Panc1 (cell line): ENCODE measurements at regions not wholly inside any gene's neighbourhood (a gene's known extent, or its start where the extent isn't known, plus 50 kb on each side); places are given as distances from the start of the nearest gene placed in this dataset.

Experiments
- ATAC-seq: fragments of 200-7000 bp; cut with Tn5 transposase; 2 replicates; pipeline ENCODE4 v1.9.1; 2020; ENCODE audit warnings: mild to moderate bottlenecking, moderate library complexity
- BruUV-seq: library from RNA; stranded (reverse); fragments of 400-500 nt; replicated peaks from 2 replicates; lab custom pipeline; 2021; lab: Mats Ljungman, UMichigan
- CTCF ChIA-PET: fragments of 300-600 bp; sonication (Branson Sonifier 250); formaldehyde crosslinking; loops from one replicate; lab custom pipeline; 2022; ENCODE audit warnings: antibody characterized with exemption; lab: Charles Lee
- POLR2A ChIA-PET: fragments of 300-600 bp; sonication (Branson Sonifier 250); formaldehyde crosslinking; loops from one replicate; lab custom pipeline; 2022; ENCODE audit warnings: antibody characterized with exemption; lab: Charles Lee
- DNase-seq: peaks from one replicate; pipeline ENCODE4 v3.0.0-alpha.2; 2010; ENCODE audit warnings: low read depth, low spot score
- H3K27ac ChIP-seq: 2 replicates; pipeline ENCODE4 v1.5.1; 2011; ENCODE audit warnings: mild to moderate bottlenecking, low read length, inconsistent platforms
- H3K27me3 ChIP-seq: fragments of 200-500 bp; sonication (Bioruptor generic); 2 replicates; pipeline ENCODE4 v1.6.0; 2014; ENCODE audit warnings: low read length, inconsistent platforms; ENCODE audit not compliant: control insufficient read depth, insufficient read depth
- H3K36me3 ChIP-seq: fragments of 200-500 bp; sonication (Bioruptor generic); 2 replicates; pipeline ENCODE4 v1.5.1; 2014; ENCODE audit warnings: inconsistent platforms, mild to moderate bottlenecking, low read length, moderate library complexity; ENCODE audit not compliant: control insufficient read depth, insufficient read depth
- H3K4me1 ChIP-seq: 2 replicates; pipeline ENCODE4 v1.5.1; 2011; ENCODE audit warnings: inconsistent platforms, mild to moderate bottlenecking, low read length, moderate library complexity; ENCODE audit not compliant: control insufficient read depth, insufficient read depth
- H3K4me3 ChIP-seq, 2 experiments: 2 replicates each; pipeline ENCODE4 v1.5.1; 2011 to 2012; ENCODE audit warnings: low read depth in 2 of 2, low read length in 2 of 2, mild to moderate bottlenecking in 2 of 2, inconsistent platforms in 1 of 2, moderate library complexity in 1 of 2
- H3K9me3 ChIP-seq: fragments of 200-500 bp; sonication (Bioruptor generic); 2 replicates; pipeline ENCODE4 v1.5.1; 2014; ENCODE audit warnings: low read depth, mild to moderate bottlenecking, inconsistent platforms, low read length, moderate library complexity; ENCODE audit not compliant: control insufficient read depth, insufficient read depth
- POLR2AphosphoS5 ChIP-seq: IDR thresholded peaks from 2 replicates; pipeline ENCODE4 v1.6.1; 2012; ENCODE audit warnings: mild to moderate bottlenecking, low read depth, low read length, moderate library complexity
- SIN3A ChIP-seq: IDR thresholded peaks from 2 replicates; pipeline ENCODE4 v1.6.1; 2012; ENCODE audit warnings: low read depth, mild to moderate bottlenecking, low read length, moderate library complexity, borderline replicate concordance; ENCODE audit not compliant: insufficient read depth
- TCF7L2 ChIP-seq: IDR thresholded peaks from 2 replicates; pipeline ENCODE4 v1.6.1; 2011; ENCODE audit warnings: mild to moderate bottlenecking, low read depth, low read length, inconsistent platforms
- in situ Hi-C: cut with HindIII; loops from 2 replicates; pipeline ENCODE4 v1.10.0; 2016; ENCODE audit warnings: low sequenced_read_pairs, low pct_unique_long_range_greater_than_20kb
- intact Hi-C: fragments of 100-400 bp; cut with micrococcal nuclease; formaldehyde crosslinking; loops from one replicate; pipeline ENCODE4 v1.10.0; 2022; ENCODE audit not compliant: unreplicated experiment
- TF ChIP-seq, protein P1 (sequence below), 2 experiments: IDR thresholded peaks; 2 replicates each; pipeline ENCODE4 v1.6.1; 2011 to 2012; ENCODE audit warnings: low read depth in 2 of 2, control low read depth in 1 of 2, low read length in 1 of 2, mild to moderate bottlenecking in 1 of 2, moderate library complexity in 1 of 2; ENCODE audit not compliant: insufficient read depth in 1 of 2
- TF ChIP-seq, protein P2 (sequence below): fragments of 450-650 bp; IDR thresholded peaks from 2 replicates; pipeline ENCODE4 v1.5.1; 2017; ENCODE audit warnings: mild to moderate bottlenecking

DNA sequence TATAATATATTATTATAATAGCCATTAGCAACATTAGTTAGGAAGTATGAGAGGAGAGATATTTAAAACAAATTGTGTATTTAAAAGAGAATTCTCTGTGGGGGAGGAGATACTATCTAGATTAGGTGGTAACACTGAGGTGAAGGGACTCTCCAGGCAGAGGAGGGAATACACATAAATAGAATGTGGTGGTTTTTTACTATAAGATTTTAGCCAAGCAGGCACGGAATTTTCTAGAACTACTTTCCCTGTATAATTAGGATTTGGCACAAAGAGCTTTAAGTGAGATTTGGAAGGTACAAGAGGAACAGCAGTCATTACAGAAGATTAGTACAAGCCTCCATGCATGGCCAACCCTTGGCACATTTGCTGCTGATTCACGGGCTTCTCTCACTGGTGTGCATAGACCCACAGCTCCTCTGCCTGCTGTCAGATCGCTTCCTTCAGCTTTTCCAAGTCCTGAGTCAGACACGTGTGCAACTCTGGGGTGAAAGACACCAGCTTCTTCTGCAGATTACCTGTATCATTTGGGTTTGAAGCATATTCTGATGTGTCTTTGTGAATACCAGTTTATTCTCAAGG is 685.5 kb downstream of the KCTD8 start:
- TF ChIP-seq POLR2AphosphoS5 (no peak), TCF7L2 (no peak), SIN3A (no peak)
- TF ChIP-seq, protein P1, sequence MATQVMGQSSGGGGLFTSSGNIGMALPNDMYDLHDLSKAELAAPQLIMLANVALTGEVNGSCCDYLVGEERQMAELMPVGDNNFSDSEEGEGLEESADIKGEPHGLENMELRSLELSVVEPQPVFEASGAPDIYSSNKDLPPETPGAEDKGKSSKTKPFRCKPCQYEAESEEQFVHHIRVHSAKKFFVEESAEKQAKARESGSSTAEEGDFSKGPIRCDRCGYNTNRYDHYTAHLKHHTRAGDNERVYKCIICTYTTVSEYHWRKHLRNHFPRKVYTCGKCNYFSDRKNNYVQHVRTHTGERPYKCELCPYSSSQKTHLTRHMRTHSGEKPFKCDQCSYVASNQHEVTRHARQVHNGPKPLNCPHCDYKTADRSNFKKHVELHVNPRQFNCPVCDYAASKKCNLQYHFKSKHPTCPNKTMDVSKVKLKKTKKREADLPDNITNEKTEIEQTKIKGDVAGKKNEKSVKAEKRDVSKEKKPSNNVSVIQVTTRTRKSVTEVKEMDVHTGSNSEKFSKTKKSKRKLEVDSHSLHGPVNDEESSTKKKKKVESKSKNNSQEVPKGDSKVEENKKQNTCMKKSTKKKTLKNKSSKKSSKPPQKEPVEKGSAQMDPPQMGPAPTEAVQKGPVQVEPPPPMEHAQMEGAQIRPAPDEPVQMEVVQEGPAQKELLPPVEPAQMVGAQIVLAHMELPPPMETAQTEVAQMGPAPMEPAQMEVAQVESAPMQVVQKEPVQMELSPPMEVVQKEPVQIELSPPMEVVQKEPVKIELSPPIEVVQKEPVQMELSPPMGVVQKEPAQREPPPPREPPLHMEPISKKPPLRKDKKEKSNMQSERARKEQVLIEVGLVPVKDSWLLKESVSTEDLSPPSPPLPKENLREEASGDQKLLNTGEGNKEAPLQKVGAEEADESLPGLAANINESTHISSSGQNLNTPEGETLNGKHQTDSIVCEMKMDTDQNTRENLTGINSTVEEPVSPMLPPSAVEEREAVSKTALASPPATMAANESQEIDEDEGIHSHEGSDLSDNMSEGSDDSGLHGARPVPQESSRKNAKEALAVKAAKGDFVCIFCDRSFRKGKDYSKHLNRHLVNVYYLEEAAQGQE (IDR thresholded peaks at IDR 0.05; ENCODE audit: insufficient read depth in 1 of 2, low read depth in 2 of 2, low read length in 1 of 2) = no peak
- TF ChIP-seq, protein P2, sequence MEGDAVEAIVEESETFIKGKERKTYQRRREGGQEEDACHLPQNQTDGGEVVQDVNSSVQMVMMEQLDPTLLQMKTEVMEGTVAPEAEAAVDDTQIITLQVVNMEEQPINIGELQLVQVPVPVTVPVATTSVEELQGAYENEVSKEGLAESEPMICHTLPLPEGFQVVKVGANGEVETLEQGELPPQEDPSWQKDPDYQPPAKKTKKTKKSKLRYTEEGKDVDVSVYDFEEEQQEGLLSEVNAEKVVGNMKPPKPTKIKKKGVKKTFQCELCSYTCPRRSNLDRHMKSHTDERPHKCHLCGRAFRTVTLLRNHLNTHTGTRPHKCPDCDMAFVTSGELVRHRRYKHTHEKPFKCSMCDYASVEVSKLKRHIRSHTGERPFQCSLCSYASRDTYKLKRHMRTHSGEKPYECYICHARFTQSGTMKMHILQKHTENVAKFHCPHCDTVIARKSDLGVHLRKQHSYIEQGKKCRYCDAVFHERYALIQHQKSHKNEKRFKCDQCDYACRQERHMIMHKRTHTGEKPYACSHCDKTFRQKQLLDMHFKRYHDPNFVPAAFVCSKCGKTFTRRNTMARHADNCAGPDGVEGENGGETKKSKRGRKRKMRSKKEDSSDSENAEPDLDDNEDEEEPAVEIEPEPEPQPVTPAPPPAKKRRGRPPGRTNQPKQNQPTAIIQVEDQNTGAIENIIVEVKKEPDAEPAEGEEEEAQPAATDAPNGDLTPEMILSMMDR = no peak
- no peaks in the 10 kb centered on the region for H3K36me3 ChIP-seq
- CTCF ChIA-PET = no interaction called here
- ATAC-seq = no peak
- no peak overlapping the region for H3K4me3 ChIP-seq
- no peak overlapping the region for H3K27ac ChIP-seq
- in situ Hi-C loops (no loop called here), intact Hi-C loops (no loop called here)
- H3K4me1 ChIP-seq = no peaks in the 10 kb centered on the region
- no peaks in the 10 kb centered on the region for H3K27me3 ChIP-seq
- no peak for DNase-seq
- no peaks in the 10 kb centered on the region for H3K9me3 ChIP-seq
- POLR2A ChIA-PET = no interaction called here
- BruUV-seq = no TSS peak

DNA sequence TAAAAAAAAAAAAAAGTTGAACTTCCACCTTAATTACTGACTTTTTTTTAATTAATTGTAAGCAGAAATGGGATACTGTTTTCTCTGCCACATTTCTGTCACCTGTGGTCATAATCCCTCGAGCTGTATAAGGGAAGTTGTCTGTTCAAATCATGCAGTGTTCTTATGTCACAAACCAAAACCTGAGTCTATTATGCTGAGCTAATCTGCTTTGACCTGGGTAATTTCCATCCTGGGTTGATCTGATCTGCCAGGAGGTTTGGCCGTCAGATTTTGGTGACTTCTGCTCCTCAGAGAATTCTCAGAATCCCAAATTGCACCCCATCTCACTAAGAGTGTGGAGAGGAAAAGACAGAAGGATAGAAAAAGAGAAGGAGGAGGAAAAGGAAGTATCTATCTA is 683.1 kb downstream of the KCTD8 start:
- H3K36me3 ChIP-seq = no peaks in the 10 kb centered on the region
- in situ Hi-C loops (no loop called here), intact Hi-C loops (no loop called here)
- DNase-seq (no peak), ATAC-seq (no peak)
- CTCF ChIA-PET = interaction anchor here (0.6 kb wide), 1 partner anchor 12 kb away, joined by 4 read pairs; no protein-coding TSS in a partner anchor
- POLR2A ChIA-PET = no interaction called here
- H3K4me3 ChIP-seq = no peak overlapping the region
- no peaks in the 10 kb centered on the region for H3K4me1 ChIP-seq
- H3K9me3 ChIP-seq = no peaks in the 10 kb centered on the region
- no peak overlapping the region for H3K27ac ChIP-seq
- no TSS peak for BruUV-seq
- no peaks in the 10 kb centered on the region for H3K27me3 ChIP-seq
- TF ChIP-seq POLR2AphosphoS5 = no peak
- TF ChIP-seq, protein P1 (IDR thresholded peaks at IDR 0.05; ENCODE audit: insufficient read depth in 1 of 2, low read depth in 2 of 2, low read length in 1 of 2) = no peak
- TF ChIP-seq SIN3A = no peak
- TF ChIP-seq, protein P2 = no peak
- TF ChIP-seq TCF7L2 = no peak
